HEK293 (cell line): ENCODE measurements at regions not wholly inside any gene's neighbourhood (a gene's known extent, or its start where the extent isn't known, plus 50 kb on each side); places are given as distances from the start of the nearest gene placed in this dataset.

Experiments
- CTCF ChIA-PET: fragments of 350-600 bp; formaldehyde crosslinking; extraction: SDS; loops from one replicate; lab custom pipeline; 2021; ENCODE audit warnings: antibody characterized with exemption; lab: Yijun Ruan, JAX
- POLR2A ChIA-PET: fragments of 300-600 bp; formaldehyde crosslinking; extraction: SDS; loops from one replicate; lab custom pipeline; 2020; ENCODE audit warnings: antibody characterized with exemption, inconsistent platforms; lab: Yijun Ruan, JAX
- H3K27ac ChIP-seq: fragments of 200-500 bp; sonication (Bioruptor generic); 2 replicates; pipeline ENCODE4 v1.5.1; 2014; ENCODE audit warnings: low read depth, low read length, control low read depth, inconsistent platforms; ENCODE audit errors: extremely low read depth
- H3K36me3 ChIP-seq, 2 experiments: fragments of 200-500 bp in 1 of 2; sonication (Bioruptor generic) in 1 of 2; 1 replicate in 1 of 2; 2 replicates in 1 of 2; pipeline ENCODE4 v1.5.1; 2014 to 2017; ENCODE audit warnings: inconsistent platforms in 2 of 2, low read length in 2 of 2; ENCODE audit not compliant: control insufficient read depth in 2 of 2, insufficient read depth in 1 of 2
- H3K4me1 ChIP-seq: fragments of 200-500 bp; sonication (Bioruptor generic); 2 replicates; pipeline ENCODE4 v1.5.1; 2014; ENCODE audit warnings: mild to moderate bottlenecking, low read length, inconsistent platforms; ENCODE audit not compliant: control insufficient read depth, insufficient read depth
- H3K4me3 ChIP-seq: 2 replicates; pipeline ENCODE4 v1.5.1; 2011; ENCODE audit warnings: low read depth, mild to moderate bottlenecking, control low read depth, low read length, moderate library complexity
- H3K9me3 ChIP-seq: fragments of 200-500 bp; sonication (Bioruptor generic); 2 replicates; pipeline ENCODE4 v1.5.1; 2014; ENCODE audit warnings: low read depth, low read length, inconsistent platforms; ENCODE audit not compliant: control insufficient read depth, insufficient read depth
- BCL11B ChIP-seq: fragments of 450-650 bp; formaldehyde crosslinking; IDR thresholded peaks from 2 replicates; pipeline ENCODE4 v1.5.1; 2016; ENCODE audit warnings: low read depth, missing biosample characterization, missing genetic modification characterization
- GLI4 ChIP-seq: fragments of 450-650 bp; formaldehyde crosslinking; IDR thresholded peaks from 2 replicates; pipeline ENCODE4 v1.5.1; 2016; ENCODE audit warnings: missing biosample characterization, missing genetic modification characterization
- IKZF3 ChIP-seq: fragments of 450-650 bp; IDR thresholded peaks from 2 replicates; pipeline ENCODE4 v1.5.0; 2018; ENCODE audit warnings: missing biosample characterization, mild to moderate bottlenecking, missing genetic modification characterization, moderate library complexity
- SP3 ChIP-seq: fragments of 450-650 bp; formaldehyde crosslinking; IDR thresholded peaks from 2 replicates; pipeline ENCODE4 v1.5.1; 2016; ENCODE audit warnings: missing biosample characterization, missing genetic modification characterization
- ZNF112 ChIP-seq: fragments of 450-650 bp; formaldehyde crosslinking; IDR thresholded peaks from 2 replicates; pipeline ENCODE4 v1.5.0; 2017; ENCODE audit warnings: missing biosample characterization, missing genetic modification characterization
- ZNF114 ChIP-seq: fragments of 450-650 bp; formaldehyde crosslinking; IDR thresholded peaks from 2 replicates; pipeline ENCODE4 v1.5.0; 2017; ENCODE audit warnings: missing biosample characterization, missing genetic modification characterization
- ZNF266 ChIP-seq: fragments of 450-650 bp; formaldehyde crosslinking; IDR thresholded peaks from 2 replicates; pipeline ENCODE4 v1.5.1; 2016; ENCODE audit warnings: missing biosample characterization, missing genetic modification characterization, low read depth
- ZNF311 ChIP-seq: fragments of 450-650 bp; formaldehyde crosslinking; IDR thresholded peaks from 2 replicates; pipeline ENCODE4 v1.5.1; 2017; ENCODE audit warnings: missing biosample characterization, missing genetic modification characterization, borderline replicate concordance
- ZNF416 ChIP-seq: fragments of 450-650 bp; formaldehyde crosslinking; IDR thresholded peaks from 2 replicates; pipeline ENCODE4 v1.5.1; 2016; ENCODE audit warnings: missing biosample characterization, missing genetic modification characterization
- ZNF423 ChIP-seq: fragments of 450-650 bp; formaldehyde crosslinking; IDR thresholded peaks from 2 replicates; pipeline ENCODE4 v1.5.1; 2016; ENCODE audit warnings: missing biosample characterization, missing genetic modification characterization
- ZNF473 ChIP-seq: fragments of 450-650 bp; formaldehyde crosslinking; IDR thresholded peaks from 2 replicates; pipeline ENCODE4 v1.5.1; 2017; ENCODE audit warnings: missing biosample characterization, missing genetic modification characterization
- ZNF530 ChIP-seq: fragments of 450-650 bp; formaldehyde crosslinking; IDR thresholded peaks from 2 replicates; pipeline ENCODE4 v1.5.1; 2016; ENCODE audit warnings: low read depth, missing biosample characterization, missing genetic modification characterization
- ZNF548 ChIP-seq: fragments of 450-650 bp; formaldehyde crosslinking; IDR thresholded peaks from 2 replicates; pipeline ENCODE4 v1.5.1; 2016; ENCODE audit warnings: missing biosample characterization, missing genetic modification characterization
- ZNF555 ChIP-seq: fragments of 450-650 bp; formaldehyde crosslinking; conservative IDR thresholded peaks from 2 replicates; pipeline ENCODE4 v1.5.1; 2017; ENCODE audit warnings: missing biosample characterization, mild to moderate bottlenecking, missing genetic modification characterization, inconsistent platforms
- ZNF837 ChIP-seq: fragments of 450-650 bp; formaldehyde crosslinking; IDR thresholded peaks from 2 replicates; pipeline ENCODE4 v1.5.1; 2016; ENCODE audit warnings: missing biosample characterization, missing genetic modification characterization
- TF ChIP-seq, protein P1 (sequence below): fragments of 450-650 bp; formaldehyde crosslinking; optimal IDR thresholded peaks from 2 replicates; pipeline ENCODE3; 2016; ENCODE audit warnings: missing biosample characterization, mild to moderate bottlenecking, missing genetic modification characterization
- TF ChIP-seq, protein P2 (sequence below): fragments of 450-650 bp; formaldehyde crosslinking; IDR thresholded peaks from 2 replicates; pipeline ENCODE4 v1.5.1; 2016; ENCODE audit warnings: missing biosample characterization, missing genetic modification characterization
- TF ChIP-seq, protein P3 (sequence below): fragments of 450-650 bp; formaldehyde crosslinking; IDR thresholded peaks from 2 replicates; pipeline ENCODE4 v1.5.0; 2017; ENCODE audit warnings: missing biosample characterization, missing genetic modification characterization, borderline replicate concordance
- TF ChIP-seq, protein P4 (sequence below): fragments of 450-650 bp; formaldehyde crosslinking; IDR thresholded peaks from 2 replicates; pipeline ENCODE4; 2016; ENCODE audit warnings: missing biosample characterization, missing genetic modification characterization
- TF ChIP-seq, protein P5 (sequence below): fragments of 450-650 bp; formaldehyde crosslinking; IDR thresholded peaks from 2 replicates; pipeline ENCODE4 v1.5.1; 2016; ENCODE audit warnings: missing biosample characterization, missing genetic modification characterization, borderline replicate concordance
- TF ChIP-seq, protein P6 (sequence below): fragments of 450-650 bp; formaldehyde crosslinking; IDR thresholded peaks from 2 replicates; pipeline ENCODE4 v1.5.1; 2016; ENCODE audit warnings: missing biosample characterization, missing genetic modification characterization
- TF ChIP-seq, protein P7 (sequence below): fragments of 450-650 bp; formaldehyde crosslinking; IDR thresholded peaks from 2 replicates; pipeline ENCODE4 v1.5.1; 2016; ENCODE audit warnings: missing biosample characterization, missing genetic modification characterization

DNA sequence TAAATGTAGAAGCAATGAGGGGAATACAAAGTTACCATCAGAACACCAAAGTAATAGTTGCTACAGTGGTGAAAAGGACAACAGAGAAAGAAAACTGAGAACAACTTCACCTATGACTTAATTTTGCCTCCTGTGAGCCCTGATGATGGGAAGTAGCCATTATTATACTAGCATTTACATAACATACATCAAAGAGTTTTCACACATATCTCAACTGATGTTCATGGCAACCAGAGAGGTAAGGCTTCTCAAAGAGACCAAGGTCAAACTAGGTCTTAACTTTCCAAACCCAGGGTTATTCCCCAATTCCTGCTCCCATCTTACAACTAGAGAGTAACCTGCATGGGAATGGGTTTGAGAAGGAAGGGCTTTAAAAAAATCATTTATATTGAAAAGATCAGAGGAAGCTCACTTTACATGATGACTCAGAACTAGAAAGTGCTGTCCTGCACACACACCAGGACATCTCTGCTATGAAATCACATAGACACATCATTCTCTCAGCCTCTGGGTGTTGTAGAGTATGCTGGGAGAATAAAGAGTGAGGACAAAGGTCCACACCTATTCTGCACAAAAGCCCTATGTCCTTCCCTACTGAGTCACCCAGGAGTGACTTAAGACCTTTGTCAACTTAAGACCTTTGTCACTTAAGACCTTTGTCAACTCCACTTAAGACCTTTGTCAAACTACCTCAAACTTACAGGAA lies 179.7 kb downstream of the TNFSF18 start:
- POLR2A ChIA-PET = no interaction called here
- TF ChIP-seq, protein P1, sequence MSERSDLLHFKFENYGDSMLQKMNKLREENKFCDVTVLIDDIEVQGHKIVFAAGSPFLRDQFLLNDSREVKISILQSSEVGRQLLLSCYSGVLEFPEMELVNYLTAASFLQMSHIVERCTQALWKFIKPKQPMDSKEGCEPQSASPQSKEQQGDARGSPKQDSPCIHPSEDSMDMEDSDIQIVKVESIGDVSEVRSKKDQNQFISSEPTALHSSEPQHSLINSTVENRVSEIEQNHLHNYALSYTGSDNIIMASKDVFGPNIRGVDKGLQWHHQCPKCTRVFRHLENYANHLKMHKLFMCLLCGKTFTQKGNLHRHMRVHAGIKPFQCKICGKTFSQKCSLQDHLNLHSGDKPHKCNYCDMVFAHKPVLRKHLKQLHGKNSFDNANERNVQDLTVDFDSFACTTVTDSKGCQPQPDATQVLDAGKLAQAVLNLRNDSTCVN (tag by site-specific recombination) = no peak
- TF ChIP-seq, protein P2, sequence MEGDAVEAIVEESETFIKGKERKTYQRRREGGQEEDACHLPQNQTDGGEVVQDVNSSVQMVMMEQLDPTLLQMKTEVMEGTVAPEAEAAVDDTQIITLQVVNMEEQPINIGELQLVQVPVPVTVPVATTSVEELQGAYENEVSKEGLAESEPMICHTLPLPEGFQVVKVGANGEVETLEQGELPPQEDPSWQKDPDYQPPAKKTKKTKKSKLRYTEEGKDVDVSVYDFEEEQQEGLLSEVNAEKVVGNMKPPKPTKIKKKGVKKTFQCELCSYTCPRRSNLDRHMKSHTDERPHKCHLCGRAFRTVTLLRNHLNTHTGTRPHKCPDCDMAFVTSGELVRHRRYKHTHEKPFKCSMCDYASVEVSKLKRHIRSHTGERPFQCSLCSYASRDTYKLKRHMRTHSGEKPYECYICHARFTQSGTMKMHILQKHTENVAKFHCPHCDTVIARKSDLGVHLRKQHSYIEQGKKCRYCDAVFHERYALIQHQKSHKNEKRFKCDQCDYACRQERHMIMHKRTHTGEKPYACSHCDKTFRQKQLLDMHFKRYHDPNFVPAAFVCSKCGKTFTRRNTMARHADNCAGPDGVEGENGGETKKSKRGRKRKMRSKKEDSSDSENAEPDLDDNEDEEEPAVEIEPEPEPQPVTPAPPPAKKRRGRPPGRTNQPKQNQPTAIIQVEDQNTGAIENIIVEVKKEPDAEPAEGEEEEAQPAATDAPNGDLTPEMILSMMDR (tag by site-specific recombination) = no peak
- TF ChIP-seq ZNF266 (tag by site-specific recombination) (no peak), ZNF548 (tag by site-specific recombination) (no peak), ZNF837 (tag by site-specific recombination) (no peak), ZNF473 (tag by site-specific recombination) (no peak), ZNF114 (tag by site-specific recombination) (no peak), BCL11B (no peak), IKZF3 (tag by site-specific recombination) (no peak), ZNF112 (tag by site-specific recombination) (no peak)
- TF ChIP-seq, protein P3, sequence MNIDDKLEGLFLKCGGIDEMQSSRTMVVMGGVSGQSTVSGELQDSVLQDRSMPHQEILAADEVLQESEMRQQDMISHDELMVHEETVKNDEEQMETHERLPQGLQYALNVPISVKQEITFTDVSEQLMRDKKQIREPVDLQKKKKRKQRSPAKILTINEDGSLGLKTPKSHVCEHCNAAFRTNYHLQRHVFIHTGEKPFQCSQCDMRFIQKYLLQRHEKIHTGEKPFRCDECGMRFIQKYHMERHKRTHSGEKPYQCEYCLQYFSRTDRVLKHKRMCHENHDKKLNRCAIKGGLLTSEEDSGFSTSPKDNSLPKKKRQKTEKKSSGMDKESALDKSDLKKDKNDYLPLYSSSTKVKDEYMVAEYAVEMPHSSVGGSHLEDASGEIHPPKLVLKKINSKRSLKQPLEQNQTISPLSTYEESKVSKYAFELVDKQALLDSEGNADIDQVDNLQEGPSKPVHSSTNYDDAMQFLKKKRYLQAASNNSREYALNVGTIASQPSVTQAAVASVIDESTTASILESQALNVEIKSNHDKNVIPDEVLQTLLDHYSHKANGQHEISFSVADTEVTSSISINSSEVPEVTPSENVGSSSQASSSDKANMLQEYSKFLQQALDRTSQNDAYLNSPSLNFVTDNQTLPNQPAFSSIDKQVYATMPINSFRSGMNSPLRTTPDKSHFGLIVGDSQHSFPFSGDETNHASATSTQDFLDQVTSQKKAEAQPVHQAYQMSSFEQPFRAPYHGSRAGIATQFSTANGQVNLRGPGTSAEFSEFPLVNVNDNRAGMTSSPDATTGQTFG (tag by site-specific recombination) = no peak
- TF ChIP-seq, protein P4, sequence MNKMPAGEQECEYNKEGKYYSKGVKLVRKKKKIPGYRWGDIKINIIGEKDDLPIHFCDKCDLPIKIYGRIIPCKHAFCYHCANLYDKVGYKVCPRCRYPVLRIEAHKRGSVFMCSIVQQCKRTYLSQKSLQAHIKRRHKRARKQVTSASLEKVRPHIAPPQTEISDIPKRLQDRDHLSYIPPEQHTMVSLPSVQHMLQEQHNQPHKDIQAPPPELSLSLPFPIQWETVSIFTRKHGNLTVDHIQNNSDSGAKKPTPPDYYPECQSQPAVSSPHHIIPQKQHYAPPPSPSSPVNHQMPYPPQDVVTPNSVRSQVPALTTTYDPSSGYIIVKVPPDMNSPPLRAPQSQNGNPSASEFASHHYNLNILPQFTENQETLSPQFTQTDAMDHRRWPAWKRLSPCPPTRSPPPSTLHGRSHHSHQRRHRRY (tag by site-specific recombination) = no peak
- TF ChIP-seq, protein P5, sequence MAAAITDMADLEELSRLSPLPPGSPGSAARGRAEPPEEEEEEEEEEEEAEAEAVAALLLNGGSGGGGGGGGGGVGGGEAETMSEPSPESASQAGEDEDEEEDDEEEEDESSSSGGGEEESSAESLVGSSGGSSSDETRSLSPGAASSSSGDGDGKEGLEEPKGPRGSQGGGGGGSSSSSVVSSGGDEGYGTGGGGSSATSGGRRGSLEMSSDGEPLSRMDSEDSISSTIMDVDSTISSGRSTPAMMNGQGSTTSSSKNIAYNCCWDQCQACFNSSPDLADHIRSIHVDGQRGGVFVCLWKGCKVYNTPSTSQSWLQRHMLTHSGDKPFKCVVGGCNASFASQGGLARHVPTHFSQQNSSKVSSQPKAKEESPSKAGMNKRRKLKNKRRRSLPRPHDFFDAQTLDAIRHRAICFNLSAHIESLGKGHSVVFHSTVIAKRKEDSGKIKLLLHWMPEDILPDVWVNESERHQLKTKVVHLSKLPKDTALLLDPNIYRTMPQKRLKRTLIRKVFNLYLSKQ (tag by site-specific recombination) = no peak
- TF ChIP-seq, protein P6, sequence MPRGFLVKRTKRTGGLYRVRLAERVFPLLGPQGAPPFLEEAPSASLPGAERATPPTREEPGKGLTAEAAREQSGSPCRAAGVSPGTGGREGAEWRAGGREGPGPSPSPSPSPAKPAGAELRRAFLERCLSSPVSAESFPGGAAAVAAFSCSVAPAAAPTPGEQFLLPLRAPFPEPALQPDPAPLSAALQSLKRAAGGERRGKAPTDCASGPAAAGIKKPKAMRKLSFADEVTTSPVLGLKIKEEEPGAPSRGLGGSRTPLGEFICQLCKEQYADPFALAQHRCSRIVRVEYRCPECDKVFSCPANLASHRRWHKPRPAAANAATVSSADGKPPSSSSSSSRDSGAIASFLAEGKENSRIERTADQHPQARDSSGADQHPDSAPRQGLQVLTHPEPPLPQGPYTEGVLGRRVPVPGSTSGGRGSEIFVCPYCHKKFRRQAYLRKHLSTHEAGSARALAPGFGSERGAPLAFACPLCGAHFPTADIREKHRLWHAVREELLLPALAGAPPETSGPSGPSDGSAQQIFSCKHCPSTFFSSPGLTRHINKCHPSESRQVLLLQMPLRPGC = no peak
- TF ChIP-seq, all 188 proteins: peak for 0
- no peak overlapping the region for H3K27ac ChIP-seq
- no peaks in the 10 kb centered on the region for H3K36me3 ChIP-seq
- H3K9me3 ChIP-seq = no peaks in the 10 kb centered on the region
- CTCF ChIA-PET = no interaction called here
- no peak overlapping the region for H3K4me3 ChIP-seq
- H3K4me1 ChIP-seq = no peaks in the 10 kb centered on the region

DNA sequence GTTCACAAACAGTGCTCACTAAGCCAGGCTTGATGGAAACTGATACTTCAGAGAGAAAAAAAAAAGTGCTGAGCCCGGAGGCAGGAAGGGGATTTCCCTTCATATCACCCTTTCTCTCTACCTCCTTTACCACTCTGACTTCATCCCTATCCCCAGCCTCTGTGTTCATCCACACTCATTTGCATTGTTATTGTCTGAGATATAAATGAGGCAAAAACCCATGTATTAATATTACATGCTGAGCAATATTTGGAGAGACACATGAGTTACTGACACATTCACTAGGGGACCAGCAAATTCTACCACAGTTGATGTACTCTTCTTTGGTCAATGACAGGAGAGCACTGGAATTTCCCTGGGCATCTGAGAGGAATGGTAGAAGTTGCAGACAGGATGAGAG lies 175.8 kb downstream of the TNFSF18 start:
- TF ChIP-seq ZNF530 (tag by site-specific recombination) (no peak), ZNF423 (tag by site-specific recombination) (no peak), ZNF555 (tag by site-specific recombination) (no peak), GLI4 (tag by site-specific recombination) (no peak), ZNF311 (tag by site-specific recombination) (no peak), ZNF416 (tag by site-specific recombination) (no peak), SP3 (tag by site-specific recombination) (no peak)
- TF ChIP-seq, protein P7, sequence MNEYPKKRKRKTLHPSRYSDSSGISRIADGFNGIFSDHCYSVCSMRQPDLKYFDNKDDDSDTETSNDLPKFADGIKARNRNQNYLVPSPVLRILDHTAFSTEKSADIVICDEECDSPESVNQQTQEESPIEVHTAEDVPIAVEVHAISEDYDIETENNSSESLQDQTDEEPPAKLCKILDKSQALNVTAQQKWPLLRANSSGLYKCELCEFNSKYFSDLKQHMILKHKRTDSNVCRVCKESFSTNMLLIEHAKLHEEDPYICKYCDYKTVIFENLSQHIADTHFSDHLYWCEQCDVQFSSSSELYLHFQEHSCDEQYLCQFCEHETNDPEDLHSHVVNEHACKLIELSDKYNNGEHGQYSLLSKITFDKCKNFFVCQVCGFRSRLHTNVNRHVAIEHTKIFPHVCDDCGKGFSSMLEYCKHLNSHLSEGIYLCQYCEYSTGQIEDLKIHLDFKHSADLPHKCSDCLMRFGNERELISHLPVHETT = no peak
- Histone ChIP-seq H3K4me3 (no peak overlapping the region), H3K36me3 (no peaks in the 10 kb centered on the region), H3K27ac (no peak overlapping the region), H3K9me3 (no peaks in the 10 kb centered on the region), H3K4me1 (no peaks in the 10 kb centered on the region)
- ChIA-PET POLR2A (no interaction called here), CTCF (no interaction called here)
